Fibroblast of lung (primary cell): ENCODE measurements at regions not wholly inside any gene's neighbourhood (a gene's known extent, or its start where the extent isn't known, plus 50 kb on each side); places are given as distances from the start of the nearest gene placed in this dataset.

Source experiments
- DNase-seq, 2 donors: peaks; one replicate each; pipeline versions ENCODE4 v3.0.0 to v3.0.0-alpha.2; 2010; ENCODE audit warnings: low read depth in 2 of 2
- H2AFZ ChIP-seq: 2 replicates; pipeline ENCODE4 v1.5.1; 2012; ENCODE audit warnings: low read length, control low read depth, inconsistent platforms
- H3K27ac ChIP-seq: 2 replicates; pipeline ENCODE4 v1.5.1; 2011; ENCODE audit warnings: low read length, control low read depth; ENCODE audit not compliant: insufficient read depth
- H3K27me3 ChIP-seq: 2 replicates; pipeline ENCODE4 v1.5.1; 2011; ENCODE audit warnings: mild to moderate bottlenecking, low read length; ENCODE audit not compliant: control insufficient read depth, insufficient read depth
- H3K36me3 ChIP-seq: 2 replicates; pipeline ENCODE4 v1.5.1; 2011; ENCODE audit warnings: low read length; ENCODE audit not compliant: control insufficient read depth, insufficient read depth
- H3K4me1 ChIP-seq: 2 replicates; pipeline ENCODE4 v1.5.1; 2011; ENCODE audit warnings: low read length; ENCODE audit not compliant: control insufficient read depth, insufficient read depth; ENCODE audit errors: extremely low read depth
- H3K4me2 ChIP-seq: 2 replicates; pipeline ENCODE4 v1.5.1; 2011; ENCODE audit warnings: low read length, control low read depth; ENCODE audit not compliant: insufficient read depth; ENCODE audit errors: extremely low read depth
- H3K4me3 ChIP-seq, 4 experiments: fragments of 200-600 bp in 1 of 4; sonication (generic) in 1 of 4; replicated peaks in 1 of 4; 2 replicates each; pipeline ENCODE4 v1.5.1; 2011 to 2016; ENCODE audit warnings: low read length in 4 of 4, low read depth in 3 of 4, mild to moderate bottlenecking in 3 of 4, control low read depth in 2 of 4, inconsistent platforms in 1 of 4, mixed read lengths in 1 of 4; ENCODE audit not compliant: insufficient read depth in 1 of 4; ENCODE audit errors: control extremely low read depth in 1 of 4
- H3K79me2 ChIP-seq: 2 replicates; pipeline ENCODE4 v1.5.1; 2012; ENCODE audit warnings: mild to moderate bottlenecking, low read length, inconsistent platforms; ENCODE audit not compliant: control insufficient read depth, insufficient read depth
- H3K9ac ChIP-seq: 2 replicates; pipeline ENCODE4 v1.5.1; 2011; ENCODE audit warnings: mild to moderate bottlenecking, low read length, control low read depth; ENCODE audit not compliant: insufficient read depth
- H3K9me3 ChIP-seq: 2 replicates; pipeline ENCODE4 v1.5.1; 2012; ENCODE audit warnings: low read depth, low read length; ENCODE audit not compliant: control insufficient read depth, insufficient read depth
- H4K20me1 ChIP-seq: 2 replicates; pipeline ENCODE4 v1.5.1; 2011; ENCODE audit warnings: low read length; ENCODE audit not compliant: control insufficient read depth, insufficient read depth; ENCODE audit errors: extremely low read depth
- CTCF ChIP-seq, 2 donors: IDR thresholded peaks in 1 of 2; conservative IDR thresholded peaks in 1 of 2; 1 replicate in 1 of 2; 2 replicates in 1 of 2; pipeline ENCODE4 v1.5.1; 2011 to 2012; ENCODE audit warnings: low read length in 2 of 2, control low read depth in 1 of 2, inconsistent platforms in 1 of 2, low read depth in 1 of 2, mild to moderate bottlenecking in 1 of 2
- EZH2 ChIP-seq: IDR thresholded peaks from 2 replicates; pipeline ENCODE4 v1.5.1; 2012; ENCODE audit warnings: low read length, control low read depth, mild to moderate bottlenecking; ENCODE audit errors: missing control alignments

DNA sequence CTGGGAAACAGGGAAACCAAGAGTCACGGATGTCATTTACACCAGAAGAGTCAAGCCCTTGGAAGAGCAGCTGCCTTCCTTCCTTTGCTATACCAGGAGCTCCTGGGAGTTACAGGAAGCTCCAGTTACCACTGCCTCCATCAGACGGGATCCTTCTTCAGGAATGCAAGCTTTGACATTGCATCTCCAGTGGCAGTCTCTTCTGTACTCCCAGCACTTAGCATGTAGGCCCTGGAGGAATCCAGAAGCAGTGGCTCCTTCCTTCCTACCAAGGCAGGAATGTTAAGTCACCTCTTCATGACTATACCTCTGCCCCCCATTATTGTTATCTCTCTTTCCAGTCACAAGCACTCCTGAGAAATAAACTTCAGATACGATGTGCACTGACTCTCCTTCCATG lies 836.0 kb downstream of the MAFB start:
- Histone ChIP-seq H2AFZ (no peak overlapping the region), H3K27ac (peak overlapping the region; percentile 48), H3K9ac (no peak overlapping the region), H3K4me3 (no peak overlapping the region), H3K36me3 (no peaks in the 10 kb centered on the region), H3K79me2 (no peaks in the 10 kb centered on the region), H3K27me3 (no peaks in the 10 kb centered on the region), H3K4me2 (no peak overlapping the region), H3K4me1 (peaks cover 34% of the 10 kb centered on the region), H3K9me3 (no peaks in the 10 kb centered on the region), H4K20me1 (no peaks in the 10 kb centered on the region)
- TF ChIP-seq EZH2 (no peak), CTCF (conservative IDR thresholded peaks at IDR 0.05 in 1 of 2, IDR thresholded peaks at IDR 0.05 in 1 of 2; ENCODE audit: low read depth in 1 of 2, low read length in 2 of 2) (no peak)
- no peak for DNase-seq

GRCh38 chr20:39851459-39851858 lies 837.6 kb downstream of the MAFB start:
- Histone ChIP-seq H4K20me1 (no peaks in the 10 kb centered on the region), H3K27me3 (no peaks in the 10 kb centered on the region), H3K79me2 (no peaks in the 10 kb centered on the region), H3K4me1 (peaks cover 34% of the 10 kb centered on the region), H3K4me2 (no peak overlapping the region), H3K9ac (no peak overlapping the region), H3K9me3 (no peaks in the 10 kb centered on the region), H2AFZ (no peak overlapping the region), H3K4me3 (no peak overlapping the region), H3K27ac (no peak overlapping the region), H3K36me3 (no peaks in the 10 kb centered on the region)
- TF ChIP-seq CTCF (conservative IDR thresholded peaks at IDR 0.05 in 1 of 2, IDR thresholded peaks at IDR 0.05 in 1 of 2; ENCODE audit: low read depth in 1 of 2, low read length in 2 of 2) (no peak), EZH2 (no peak)
- DNase-seq: peak; percentile 19 to 84

GRCh38 chr20:39850821-39851330 lies 838.2 kb downstream of the MAFB start:
- H3K9ac ChIP-seq: no peak overlapping the region
- H3K4me2 ChIP-seq: peak overlapping the region; percentile 36
- no peaks in the 10 kb centered on the region for H4K20me1 ChIP-seq
- H3K9me3 ChIP-seq: no peaks in the 10 kb centered on the region
- H3K79me2 ChIP-seq: no peaks in the 10 kb centered on the region
- H3K4me3 ChIP-seq: no peak overlapping the region
- peak overlapping the region; percentile 43 for H2AFZ ChIP-seq
- no peak overlapping the region for H3K27ac ChIP-seq
- TF ChIP-seq CTCF (conservative IDR thresholded peaks at IDR 0.05 in 1 of 2, IDR thresholded peaks at IDR 0.05 in 1 of 2; ENCODE audit: low read depth in 1 of 2, low read length in 2 of 2): no peak
- TF ChIP-seq EZH2: no peak
- DNase-seq: peak in 1 of 2 donors; percentile 56
- H3K4me1 ChIP-seq: peaks cover 34% of the 10 kb centered on the region
- H3K36me3 ChIP-seq: no peaks in the 10 kb centered on the region
- H3K27me3 ChIP-seq: no peaks in the 10 kb centered on the region
